CD4-positive, alpha-beta T cell treated with Interleukin-12 subunit alpha and Interleukin-12 subunit beta, for 1 hour (primary cell): ENCODE measurements at regions not wholly inside any gene's neighbourhood (a gene's known extent, or its start where the extent isn't known, plus 50 kb on each side); places are given as distances from the start of the nearest gene placed in this dataset.

Experiments
- DNase-seq: peaks from one replicate; pipeline ENCODE4 v3.0.0-alpha.2; 2020

DNA sequence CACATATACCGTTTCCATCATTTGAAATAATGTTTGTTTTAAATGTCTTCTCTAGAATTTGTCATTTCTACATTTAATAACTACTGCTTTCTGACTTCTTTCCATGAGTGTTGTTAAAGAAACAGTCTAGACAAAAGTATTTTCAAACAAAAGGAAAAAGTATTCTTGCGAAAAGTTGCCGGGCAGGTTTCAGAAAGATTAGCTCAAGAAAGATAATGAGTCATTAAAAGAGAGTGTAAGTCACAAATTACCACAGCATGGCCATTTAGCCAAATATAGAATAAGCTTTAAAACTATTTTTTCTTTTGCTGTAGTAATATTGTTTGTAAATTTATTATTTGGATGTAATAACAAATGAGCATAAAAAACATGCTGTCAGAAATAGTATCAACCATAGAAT, 493.0 kb downstream of the TLL1 start:
- DNase-seq, result no peak

DNA sequence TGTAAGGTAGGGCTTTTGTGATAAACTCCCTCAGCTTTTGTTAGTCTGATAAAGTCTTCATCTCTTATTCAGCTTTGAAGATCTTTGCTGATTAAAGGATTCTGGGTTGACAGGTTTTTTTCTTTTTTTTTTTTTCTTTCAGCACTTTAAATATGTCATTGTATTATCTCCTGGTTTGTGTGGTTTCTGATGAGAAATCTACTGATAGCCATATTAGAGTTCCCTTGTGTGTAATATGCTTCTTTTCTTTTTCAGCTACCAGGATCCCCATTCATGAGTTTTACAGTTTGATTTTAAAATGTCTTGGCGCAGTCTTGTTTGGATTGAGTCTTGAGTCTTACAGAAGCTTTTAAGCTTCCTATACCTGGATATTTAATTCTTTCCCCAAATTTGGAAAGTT, 504.5 kb downstream of the TLL1 start:
- DNase-seq, result no peak

DNA sequence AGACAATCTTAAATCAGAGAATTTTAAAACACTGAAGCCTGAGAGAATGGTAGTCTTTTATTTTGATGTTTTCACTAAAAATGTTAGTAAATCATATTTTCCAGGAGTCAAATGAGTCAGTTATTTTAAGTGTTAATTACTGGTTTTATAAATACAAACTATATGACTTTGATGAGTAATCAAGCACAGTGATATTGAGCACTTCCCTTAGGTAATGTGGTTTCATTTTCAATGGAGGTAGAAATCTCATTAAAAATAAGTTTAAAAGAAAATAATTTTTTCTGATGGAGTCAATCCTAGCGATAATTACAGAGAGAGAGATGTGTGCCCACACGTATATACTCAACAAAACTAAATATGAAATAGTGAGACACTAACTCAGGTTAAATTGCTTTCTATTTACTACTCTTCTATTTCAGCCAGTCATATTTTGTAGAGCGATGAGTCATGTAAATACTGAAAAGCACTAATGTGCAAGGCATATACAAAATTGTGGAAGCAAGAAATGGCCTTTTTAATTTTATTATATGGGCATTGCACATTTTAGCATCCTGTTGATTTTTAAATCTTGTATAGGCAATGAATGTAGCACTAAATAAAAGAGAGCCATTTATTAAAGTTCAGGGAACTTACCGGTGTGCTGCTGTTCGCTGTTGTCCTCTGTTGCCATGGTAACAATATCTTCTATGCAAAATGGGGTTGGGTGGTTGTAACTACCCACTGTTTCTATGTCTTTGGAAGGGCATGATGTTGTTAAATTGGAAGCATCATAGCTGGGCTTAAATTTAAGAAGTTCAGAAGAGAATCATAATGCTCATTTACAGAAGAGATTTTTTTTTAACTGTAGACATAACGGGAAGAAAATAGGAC, 513.7 kb downstream of the TLL1 start:
- DNase-seq, result no peak

DNA sequence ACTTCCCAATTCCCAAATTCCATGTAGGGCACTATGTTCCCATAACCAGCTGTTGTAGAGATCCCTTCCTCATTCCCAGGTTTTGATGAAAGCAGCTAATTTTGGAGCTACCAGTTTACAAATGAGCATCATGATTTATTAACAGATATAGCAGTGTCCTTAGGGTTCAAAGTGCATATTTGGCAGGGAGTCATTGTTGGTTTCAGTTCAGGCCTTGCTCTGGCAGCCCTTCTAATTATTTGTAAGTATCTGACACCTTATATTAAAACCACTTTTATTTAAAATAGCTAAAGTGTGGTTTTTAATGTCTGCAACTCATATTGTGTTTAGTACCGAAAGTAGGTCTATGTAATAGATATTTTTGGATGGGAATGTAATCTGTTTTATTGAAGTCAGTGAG, 518.5 kb downstream of the TLL1 start:
- no peak for DNase-seq

DNA sequence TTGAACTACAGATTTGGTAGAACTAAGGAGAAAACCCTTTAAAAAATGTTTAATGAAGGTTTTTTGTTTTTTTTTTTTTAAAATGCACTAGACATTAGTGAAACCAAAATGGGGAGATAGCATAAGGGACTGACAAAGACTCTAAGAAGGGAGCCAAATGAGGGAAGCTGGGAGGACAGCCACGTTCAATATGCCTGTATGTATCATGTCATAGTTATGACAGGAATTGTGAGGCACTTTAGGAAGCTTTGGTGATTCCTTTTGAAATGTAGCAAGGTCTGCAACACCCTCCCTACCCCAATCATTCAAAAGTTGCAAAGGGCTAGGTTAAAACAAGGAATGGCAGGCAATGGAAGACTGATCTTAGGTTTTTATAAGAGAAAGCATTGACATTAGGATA, 526.0 kb downstream of the TLL1 start:
- no peak for DNase-seq

DNA sequence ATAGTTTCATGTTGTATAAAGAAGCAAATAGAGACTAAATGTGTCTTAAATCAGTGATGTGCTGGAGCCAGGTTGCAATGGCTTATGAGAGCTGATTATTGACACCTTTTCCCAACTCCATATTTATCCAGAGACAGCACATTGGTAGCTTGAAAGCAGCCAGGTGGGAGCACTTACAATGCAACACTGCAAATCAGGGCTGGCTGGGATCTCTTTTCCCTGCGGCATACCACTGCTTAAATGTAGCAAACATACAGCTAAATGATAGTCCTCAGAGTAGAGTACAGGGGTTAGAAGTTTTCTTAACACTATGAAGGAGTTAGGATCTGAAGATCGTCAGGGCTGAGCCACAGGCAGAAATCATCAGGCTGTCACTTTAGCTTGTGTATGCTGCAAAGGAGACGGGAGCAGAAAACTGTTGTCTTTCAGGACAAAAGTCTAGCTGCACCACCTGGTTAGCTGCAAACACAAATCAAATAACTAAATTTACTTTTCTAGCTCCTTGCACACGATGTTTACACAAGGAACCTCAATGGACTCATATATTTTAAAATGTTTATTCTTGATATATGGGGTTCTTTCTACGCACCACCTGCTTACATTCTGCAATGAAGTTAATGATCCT, 527.3 kb downstream of the TLL1 start:
- no peak for DNase-seq

DNA sequence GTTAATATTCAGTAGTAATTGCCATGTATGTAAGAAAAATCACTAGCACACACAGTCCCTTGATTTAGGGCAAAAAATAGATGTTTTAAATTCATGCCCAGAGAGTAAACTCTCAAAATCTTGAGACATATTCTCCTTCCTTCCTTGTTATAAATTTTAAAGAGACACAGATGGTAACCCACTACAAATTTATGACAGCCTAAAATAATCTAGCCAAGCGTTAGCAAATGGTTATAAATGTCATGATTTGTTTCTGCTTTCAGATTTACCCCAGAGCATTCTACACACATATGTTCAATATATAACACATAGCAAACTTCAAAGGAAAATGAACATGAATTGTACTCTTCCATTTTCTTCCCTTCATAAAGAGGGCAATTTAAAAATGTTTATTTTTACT, 540.3 kb downstream of the TLL1 start:
- DNase-seq, result no peak

DNA sequence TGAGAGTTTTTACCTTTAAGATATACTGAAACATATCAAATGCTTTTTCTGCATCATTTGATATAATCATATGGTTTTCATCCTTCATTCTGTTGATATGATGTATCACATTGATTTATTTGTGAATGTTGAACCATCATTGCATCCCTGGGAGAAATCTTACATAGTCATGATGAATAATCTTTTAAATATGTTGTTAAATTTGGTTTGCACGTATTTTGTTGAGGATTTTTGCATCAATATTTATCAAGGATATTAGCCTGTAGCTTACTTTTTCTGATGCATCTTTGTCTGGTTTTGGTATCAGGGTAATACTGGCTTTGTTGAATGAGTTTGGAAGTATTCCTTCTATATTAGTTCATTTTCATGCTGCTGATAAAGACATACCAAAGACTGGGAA, 541.4 kb downstream of the TLL1 start:
- DNase-seq, result no peak

DNA sequence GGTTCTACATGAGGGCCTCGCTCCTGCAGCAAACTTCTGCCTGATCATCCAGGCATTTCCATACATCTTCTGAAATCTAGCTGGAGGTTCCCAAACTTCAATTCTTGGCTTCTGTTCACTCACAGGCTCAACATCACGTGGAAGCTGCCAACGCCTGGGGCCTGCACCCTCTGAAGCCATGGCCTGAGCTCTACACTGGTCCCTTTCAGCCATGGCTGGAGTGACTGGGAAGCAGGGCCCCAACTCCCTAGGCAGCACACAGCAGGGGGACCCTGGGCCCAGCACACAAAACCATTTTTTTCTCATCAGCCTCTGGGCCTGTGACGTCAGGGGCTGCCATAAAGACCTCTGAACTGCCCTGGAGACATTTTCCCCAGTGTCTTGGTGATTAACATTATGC, 542.7 kb downstream of the TLL1 start:
- no peak for DNase-seq

DNA sequence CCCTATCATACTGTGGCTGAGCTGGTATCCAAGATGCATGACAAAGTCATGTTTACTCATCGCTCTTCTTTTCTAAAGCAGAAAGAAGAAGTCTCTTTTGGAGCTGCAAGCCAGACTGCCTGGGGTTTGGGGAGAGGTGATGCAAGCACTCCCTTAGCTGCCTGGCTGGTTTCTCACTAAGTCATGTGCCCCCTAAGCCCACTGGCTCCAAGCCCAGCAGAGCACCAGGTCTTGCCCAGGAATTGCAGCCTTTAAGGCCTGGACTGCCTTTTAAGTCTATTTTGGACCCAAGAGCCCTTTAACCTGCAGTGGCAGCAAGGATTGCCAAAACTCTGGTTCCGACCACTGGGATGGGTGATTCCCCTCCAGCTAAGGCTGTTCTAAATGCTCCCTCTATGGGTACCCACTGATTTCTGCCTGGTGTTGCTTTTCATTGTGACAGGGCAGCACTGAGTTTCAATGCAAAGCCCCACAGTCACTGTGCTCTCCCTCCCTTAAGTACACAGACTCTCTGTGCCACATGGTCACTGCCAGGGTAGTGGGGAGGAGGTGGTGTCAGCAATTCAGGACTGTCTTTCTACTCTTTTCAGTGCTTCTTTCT, 548.6 kb downstream of the TLL1 start:
- no peak for DNase-seq

DNA sequence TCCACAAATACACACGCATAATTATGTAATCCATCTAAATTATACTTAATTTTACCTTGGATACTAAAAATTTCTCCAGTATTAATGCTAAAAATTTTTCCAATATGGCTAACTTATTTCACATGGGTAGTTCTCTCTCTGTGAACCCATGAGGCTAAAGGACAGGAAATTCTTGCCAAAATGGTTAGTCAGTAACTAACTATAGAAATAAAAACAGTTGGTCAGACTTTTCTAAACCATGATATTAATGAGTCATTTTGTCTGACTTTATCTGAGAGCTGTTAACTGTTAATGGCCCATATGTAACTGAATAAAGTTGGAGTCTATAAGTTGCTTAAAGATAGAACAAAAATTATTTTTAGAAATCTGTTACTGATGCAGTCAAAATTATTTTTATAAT, 549.4 kb downstream of the TLL1 start:
- DNase-seq, result no peak

DNA sequence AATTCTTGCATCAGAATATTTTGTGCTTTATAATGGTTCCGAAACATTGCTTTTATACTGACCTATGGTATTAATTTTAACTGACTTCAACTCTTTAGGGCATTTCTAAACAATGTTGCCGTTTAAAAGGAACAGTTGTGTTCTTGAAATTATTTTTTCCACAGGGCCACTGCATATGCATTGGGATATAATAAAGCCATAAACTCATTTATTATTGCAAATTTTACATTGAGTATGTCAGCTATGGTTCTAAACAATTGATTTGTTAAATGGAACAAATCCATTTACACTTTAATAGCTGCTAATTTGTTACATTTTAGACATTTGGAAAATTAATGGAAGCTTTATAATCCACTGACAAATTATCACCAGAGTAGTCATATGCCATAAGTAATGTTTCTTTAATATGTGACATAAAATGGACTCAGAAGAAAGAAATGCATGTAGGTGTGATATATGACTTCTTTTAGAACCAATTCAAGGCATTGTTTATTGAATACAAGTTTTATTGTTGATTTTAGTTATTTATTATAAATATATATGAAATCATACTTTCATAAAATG, 553.3 kb downstream of the TLL1 start:
- no peak for DNase-seq

DNA sequence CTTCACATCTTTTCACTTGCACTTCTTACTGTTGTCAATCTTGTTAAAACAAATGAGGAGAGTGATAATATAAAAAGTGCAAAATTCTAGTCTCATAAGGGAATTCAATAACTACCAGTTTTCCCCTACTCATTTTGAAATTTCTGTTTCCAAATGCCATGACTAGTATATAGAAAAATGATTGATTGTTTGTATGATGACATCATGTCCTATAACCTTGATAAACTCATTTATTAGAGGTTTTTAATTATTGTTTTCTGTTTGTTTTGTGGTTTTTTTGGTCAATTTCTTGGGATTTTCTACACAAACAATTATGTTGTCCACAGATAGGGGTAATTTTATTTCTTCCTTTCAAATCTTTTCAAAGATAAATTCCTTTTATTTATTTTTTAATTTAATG, 559.1 kb downstream of the TLL1 start:
- no peak for DNase-seq

DNA sequence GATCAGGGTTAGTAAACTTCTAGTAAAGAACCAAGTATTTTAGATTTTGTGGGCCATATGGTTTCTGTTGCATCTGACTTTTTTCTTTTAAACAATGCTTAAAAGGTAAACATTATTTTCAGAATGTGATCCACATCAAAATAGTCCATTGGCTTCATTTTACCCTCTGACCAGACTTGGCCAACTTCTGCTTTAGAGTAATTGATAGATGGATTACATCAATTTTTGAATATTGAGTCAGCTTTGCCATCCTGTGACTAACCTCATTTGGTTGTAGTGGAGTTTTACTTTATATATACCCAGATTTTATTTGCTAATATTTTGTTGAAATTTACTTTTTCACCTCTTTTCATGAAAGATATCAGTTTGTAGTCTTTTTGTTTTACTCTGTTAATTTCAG, 559.8 kb downstream of the TLL1 start:
- no peak for DNase-seq

DNA sequence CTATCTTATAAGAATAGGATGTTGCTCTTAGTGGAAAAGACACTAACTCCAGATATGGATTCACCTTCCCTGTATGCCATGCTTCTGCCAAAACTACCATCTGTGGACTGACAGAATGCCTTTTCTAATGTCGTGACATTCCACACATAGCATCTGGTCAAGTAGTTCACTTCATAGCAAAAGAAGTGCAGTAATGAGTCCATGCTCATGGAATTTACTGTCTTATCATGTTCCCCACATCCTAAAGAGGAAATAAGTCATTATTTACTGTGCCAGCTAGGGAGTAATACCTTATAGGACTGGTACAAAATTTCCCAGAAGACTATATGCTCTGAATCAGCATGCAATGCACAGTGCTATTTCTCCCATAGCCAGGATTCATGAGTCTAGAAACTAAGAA, 562.4 kb downstream of the TLL1 start:
- no peak for DNase-seq

DNA sequence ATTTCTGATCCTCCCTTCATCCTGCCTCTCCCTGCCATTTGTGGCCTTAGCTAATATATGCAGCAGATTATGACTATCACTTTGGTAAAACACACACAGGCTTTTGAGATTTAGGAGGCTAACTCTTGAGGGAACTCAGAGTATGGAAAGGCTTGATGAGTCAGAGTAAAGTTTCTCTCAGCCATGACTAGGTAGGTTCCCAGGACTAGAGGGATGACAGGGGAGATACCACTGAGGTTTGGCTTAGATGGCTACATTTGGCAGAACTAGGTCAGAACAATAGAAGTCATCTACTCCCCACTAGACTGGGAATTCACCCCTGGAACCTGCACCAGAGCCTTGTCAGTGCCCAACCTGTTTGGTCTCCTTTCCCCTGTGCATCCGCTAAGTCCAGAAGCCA, 585.7 kb downstream of the TLL1 start:
- no peak for DNase-seq

DNA sequence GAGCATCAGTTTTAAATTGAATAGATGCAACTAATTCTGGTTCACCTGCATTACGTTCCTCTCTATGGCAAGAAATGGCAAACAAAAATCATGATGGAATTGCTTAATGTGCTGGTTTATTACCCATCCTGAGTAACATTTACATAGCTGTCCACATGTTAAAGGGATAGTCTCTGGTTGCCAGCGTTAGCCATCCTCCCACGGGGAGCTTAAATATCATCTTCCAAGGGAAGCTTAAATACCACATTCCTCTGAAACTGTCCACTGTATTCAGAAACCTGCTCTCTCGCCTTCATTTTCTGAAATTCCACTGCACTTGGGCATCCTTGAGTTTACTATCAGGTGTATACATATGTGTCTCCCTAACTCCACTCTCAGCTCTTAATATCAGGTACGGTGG, 586.6 kb downstream of the TLL1 start:
- no peak for DNase-seq

DNA sequence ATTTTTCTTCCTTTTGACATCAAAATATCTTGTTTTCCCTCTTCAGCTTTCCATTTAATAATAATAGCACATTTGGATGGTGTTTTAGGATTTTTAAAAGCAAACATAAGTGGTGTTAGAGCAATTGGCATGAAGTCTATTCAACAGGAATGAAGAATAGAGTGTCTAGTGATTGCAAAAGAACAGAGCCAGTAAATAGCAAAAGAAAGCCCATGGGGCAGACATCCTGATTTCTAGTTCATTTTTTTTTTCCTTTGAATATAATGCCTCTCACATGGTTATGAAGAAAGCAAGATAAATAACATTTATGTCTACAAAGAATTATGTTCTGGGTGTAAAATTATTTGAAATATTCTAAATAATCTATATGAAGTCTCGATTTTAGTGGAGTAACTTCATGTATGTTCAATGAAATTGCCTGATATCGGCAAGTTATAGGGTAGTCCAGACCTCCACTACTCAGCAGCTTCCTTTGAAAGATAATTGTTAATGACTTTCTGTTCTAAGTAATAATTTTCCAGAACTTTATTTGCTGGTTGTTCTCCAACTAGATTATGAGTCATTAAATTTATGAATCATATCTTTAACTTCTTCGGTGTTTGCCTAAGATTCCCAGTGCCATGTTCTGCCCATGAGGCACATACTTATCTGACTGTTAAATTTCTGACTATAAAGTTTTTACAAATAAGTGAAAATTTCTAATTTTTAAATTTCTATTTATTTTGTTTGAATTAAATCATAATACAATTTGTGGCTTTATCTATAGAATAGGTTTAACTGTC, 587.9 kb downstream of the TLL1 start:
- no peak for DNase-seq

DNA sequence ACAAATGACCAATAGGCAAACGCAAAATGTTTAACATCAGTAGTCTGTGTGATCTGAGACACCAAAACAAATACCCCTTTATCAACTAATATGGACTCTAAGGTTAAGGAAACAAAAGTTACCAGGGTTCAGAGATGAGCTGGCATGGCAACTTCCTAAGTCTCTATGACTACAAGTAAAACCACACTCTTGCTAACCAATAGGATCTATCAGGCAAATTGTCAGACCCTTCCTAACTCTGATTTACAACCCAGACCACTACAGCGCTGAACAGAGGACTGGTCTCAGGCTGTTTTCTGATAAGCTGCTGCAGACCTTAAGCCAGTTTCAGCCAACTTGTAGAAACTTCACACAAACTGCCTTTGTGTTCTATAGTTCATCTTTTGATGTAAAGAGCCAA, 608.0 kb downstream of the TLL1 start:
- DNase-seq, result no peak

DNA sequence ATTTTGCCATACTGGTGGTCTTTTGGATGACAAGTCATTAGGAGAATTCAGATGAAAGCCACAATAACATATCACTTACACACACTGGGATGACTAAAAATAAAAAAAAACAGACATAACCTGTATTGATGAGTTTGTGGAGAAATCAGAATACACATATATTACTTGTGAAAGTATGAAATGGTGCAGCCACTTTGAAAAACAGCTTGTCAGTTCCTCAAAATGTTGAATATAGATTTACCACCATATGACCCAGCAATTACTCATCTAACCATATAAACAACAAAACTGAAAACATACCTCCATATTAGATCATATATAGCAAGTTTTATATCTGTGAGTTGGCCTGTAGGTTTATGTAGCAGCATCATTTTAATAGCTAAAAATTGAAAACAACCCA, 608.7 kb downstream of the TLL1 start:
- DNase-seq, result no peak

DNA sequence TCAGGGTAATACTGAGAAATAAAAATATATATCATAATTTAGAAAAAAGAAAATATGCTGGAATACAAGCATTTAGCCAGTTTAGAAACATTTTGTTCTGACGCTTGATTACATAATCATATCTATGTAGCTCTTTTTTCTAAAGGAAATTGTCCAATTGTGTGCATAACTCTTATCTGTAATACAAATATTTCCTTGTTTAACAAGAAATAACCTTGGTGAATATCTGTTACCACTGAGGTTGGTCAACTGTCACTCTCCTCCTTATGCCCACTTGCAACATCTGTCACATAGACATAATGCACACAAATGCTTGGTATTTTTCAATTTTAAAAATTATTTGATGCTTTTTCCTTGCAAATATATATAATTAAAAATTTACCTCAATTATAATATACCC, 609.7 kb downstream of the TLL1 start:
- DNase-seq, result no peak

DNA sequence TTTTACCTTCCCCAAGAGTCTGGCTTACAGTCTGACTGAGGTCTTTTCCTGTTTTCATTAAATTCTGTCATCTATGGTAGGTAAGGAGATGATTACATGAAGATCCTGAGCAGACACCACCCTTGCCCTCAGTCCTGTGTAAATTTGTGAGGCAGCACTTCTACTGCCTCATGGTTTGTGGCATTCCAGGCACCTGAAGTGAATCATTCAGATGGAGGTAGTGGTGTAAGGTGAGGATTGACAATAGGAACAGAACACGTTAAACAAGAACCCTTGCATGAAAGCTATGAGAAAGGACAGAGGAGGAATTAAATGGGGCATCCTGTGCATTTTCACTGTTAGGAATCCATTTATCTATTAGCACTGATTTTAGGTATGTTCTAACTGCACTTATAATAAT, 618.6 kb downstream of the TLL1 start:
- DNase-seq, result no peak

DNA sequence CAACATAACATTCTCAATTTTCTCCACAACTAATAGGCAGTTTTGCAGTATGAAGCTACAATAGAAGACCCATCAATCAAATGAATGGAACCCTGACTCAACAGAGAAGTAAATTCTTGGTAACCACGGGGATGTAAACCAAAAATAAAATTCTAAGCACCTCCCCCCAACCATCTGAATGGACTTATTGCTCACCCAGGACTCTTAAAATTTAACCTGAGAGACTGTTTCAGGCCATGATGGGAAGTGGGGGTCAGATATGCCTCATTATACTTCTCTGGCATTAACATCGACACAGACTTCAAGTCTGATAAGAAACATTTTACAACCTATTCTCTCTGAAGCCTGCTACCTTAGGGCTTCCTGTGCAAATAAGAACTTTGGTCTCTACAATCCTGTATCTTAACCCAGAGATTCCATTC, 620.9 kb downstream of the TLL1 start:
- no peak for DNase-seq
